Liver (tissue), 8 donors: ENCODE measurements at regions not wholly inside any gene's neighbourhood (a gene's known extent, or its start where the extent isn't known, plus 50 kb on each side); places are given as distances from the start of the nearest gene placed in this dataset.
A peak's percentile ranks its signal among the peaks of the same experiment; 100 is the strongest.

Source experiments
- DNase-seq: peaks from one replicate; pipeline ENCODE4 v3.0.0-alpha.2; 2017; ENCODE audit warnings: low spot score
- H3K27ac ChIP-seq, 2 donors: one replicate each; pipeline ENCODE4 v1.7.0; 2013; ENCODE audit warnings: inconsistent platforms in 2 of 2, low read length in 2 of 2, control low read depth in 1 of 2, low read depth in 1 of 2, mild to moderate bottlenecking in 1 of 2
- H3K27me3 ChIP-seq, 4 donors: one replicate each; pipeline versions ENCODE4 v1.6.1 to v1.7.0; 2013; ENCODE audit warnings: low read length in 3 of 4, inconsistent platforms in 1 of 4, mild to moderate bottlenecking in 1 of 4, moderate library complexity in 1 of 4; ENCODE audit not compliant: control insufficient read depth in 4 of 4, insufficient read depth in 4 of 4
- H3K36me3 ChIP-seq, 4 donors: one replicate each; pipeline versions ENCODE4 v1.6.1 to v1.7.0; 2013; ENCODE audit warnings: low read length in 3 of 4, mild to moderate bottlenecking in 3 of 4, low read depth in 1 of 4, moderate library complexity in 1 of 4; ENCODE audit not compliant: control insufficient read depth in 4 of 4, insufficient read depth in 3 of 4
- H3K4me1 ChIP-seq, 4 donors: one replicate each; pipeline versions ENCODE4 v1.6.1 to v1.7.0; 2013; ENCODE audit warnings: low read length in 3 of 4, mild to moderate bottlenecking in 3 of 4, moderate library complexity in 1 of 4; ENCODE audit not compliant: control insufficient read depth in 4 of 4, insufficient read depth in 4 of 4
- H3K4me3 ChIP-seq, 3 donors: one replicate each; pipeline versions ENCODE4 v1.6.1 to v1.7.0; 2013; ENCODE audit warnings: low read length in 3 of 3, control low read depth in 1 of 3, low read depth in 1 of 3, mild to moderate bottlenecking in 1 of 3
- H3K9ac ChIP-seq, 2 donors: one replicate each; pipeline ENCODE4 v1.7.0; 2013; ENCODE audit warnings: low read length in 2 of 2, mild to moderate bottlenecking in 2 of 2, moderate library complexity in 2 of 2, control low read depth in 1 of 2, low read depth in 1 of 2
- H3K9me3 ChIP-seq, 4 donors: one replicate each; pipeline versions ENCODE4 v1.6.1 to v1.7.0; 2013; ENCODE audit warnings: low read length in 3 of 4; ENCODE audit not compliant: control insufficient read depth in 4 of 4
- EGR1 ChIP-seq, 2 donors: IDR thresholded peaks; 2 replicates each; pipeline ENCODE4 v1.6.1; 2016 to 2018; ENCODE audit warnings: antibody characterized with exemption in 2 of 2, low read depth in 2 of 2
- FOXA1 ChIP-seq: IDR thresholded peaks from 2 replicates; pipeline ENCODE4 v1.6.1; 2016; ENCODE audit warnings: antibody characterized with exemption
- FOXA2 ChIP-seq: IDR thresholded peaks from 2 replicates; pipeline ENCODE4 v1.6.1; 2016; ENCODE audit warnings: antibody characterized with exemption
- GABPA ChIP-seq, 2 donors: IDR thresholded peaks in 1 of 2; conservative IDR thresholded peaks in 1 of 2; 2 replicates each; pipeline ENCODE4 v1.6.1; 2016; ENCODE audit warnings: antibody characterized with exemption in 2 of 2, mild to moderate bottlenecking in 1 of 2, moderate library complexity in 1 of 2
- HNF4A ChIP-seq, 2 donors: conservative IDR thresholded peaks; 2 replicates each; pipeline ENCODE4 v1.6.1; 2016; ENCODE audit warnings: antibody characterized with exemption in 2 of 2, mild to moderate bottlenecking in 2 of 2
- HNF4G ChIP-seq: IDR thresholded peaks from 2 replicates; pipeline ENCODE4 v1.6.1; 2016; ENCODE audit warnings: antibody characterized with exemption
- JUND ChIP-seq, 2 donors: IDR thresholded peaks; 2 replicates each; pipeline ENCODE4 v1.6.1; 2016; ENCODE audit warnings: antibody characterized with exemption in 2 of 2
- NR2F2 ChIP-seq: IDR thresholded peaks from 2 replicates; pipeline ENCODE4 v1.6.1; 2016; ENCODE audit warnings: antibody characterized with exemption
- RAD21 ChIP-seq, 2 donors: IDR thresholded peaks; 2 replicates each; pipeline ENCODE4 v1.6.1; 2016; ENCODE audit warnings: antibody characterized with exemption in 2 of 2, mild to moderate bottlenecking in 2 of 2
- RXRA ChIP-seq, 2 donors: IDR thresholded peaks; 2 replicates each; pipeline ENCODE4 v1.6.1; 2017 to 2018; ENCODE audit warnings: antibody characterized with exemption in 2 of 2, mild to moderate bottlenecking in 1 of 2
- SP1 ChIP-seq: IDR thresholded peaks from 2 replicates; pipeline ENCODE4 v1.6.1; 2018; ENCODE audit warnings: antibody characterized with exemption, mild to moderate bottlenecking
- TAF1 ChIP-seq: conservative IDR thresholded peaks from 2 replicates; pipeline ENCODE4 v1.6.1; 2016; ENCODE audit warnings: antibody characterized with exemption, mild to moderate bottlenecking
- YY1 ChIP-seq: IDR thresholded peaks from 2 replicates; pipeline ENCODE4 v1.6.1; 2016; ENCODE audit warnings: antibody characterized with exemption, mild to moderate bottlenecking
- WGBS: extraction: QIAGEN DNeasy Blood & Tissue Kit; methylation state at CpG from one replicate; pipeline ENCODE4 v1.1.7; 2013; 5-methylcytosine and 5-hydroxymethylcytosine counted together
- TF ChIP-seq, protein P1 (sequence below): IDR thresholded peaks from 2 replicates; pipeline ENCODE4 v1.6.1; 2016; ENCODE audit warnings: antibody characterized with exemption
- TF ChIP-seq, protein P2 (sequence below): IDR thresholded peaks from 2 replicates; pipeline ENCODE4 v1.6.1; 2016; ENCODE audit warnings: antibody characterized with exemption, mild to moderate bottlenecking
- TF ChIP-seq, protein P3 (sequence below): fragments of 150-350 bp; IDR thresholded peaks from 2 replicates; pipeline ENCODE4 v1.5.1; 2017; ENCODE audit warnings: improper control_type of control experiment, low read depth, low read length; ENCODE audit not compliant: missing input control
- TF ChIP-seq, protein P4 (sequence below): IDR thresholded peaks from 2 replicates; pipeline ENCODE4 v1.6.1; 2016; ENCODE audit warnings: antibody characterized with exemption
- TF ChIP-seq, protein P5 (sequence below): IDR thresholded peaks from 2 replicates; pipeline ENCODE4 v1.6.1; 2016; ENCODE audit warnings: antibody characterized with exemption
- donor health status: healthy.
- donor health status: healthy.
- donor health status: healthy.
- donor health status: healthy.
- donor health status: healthy.

DNA sequence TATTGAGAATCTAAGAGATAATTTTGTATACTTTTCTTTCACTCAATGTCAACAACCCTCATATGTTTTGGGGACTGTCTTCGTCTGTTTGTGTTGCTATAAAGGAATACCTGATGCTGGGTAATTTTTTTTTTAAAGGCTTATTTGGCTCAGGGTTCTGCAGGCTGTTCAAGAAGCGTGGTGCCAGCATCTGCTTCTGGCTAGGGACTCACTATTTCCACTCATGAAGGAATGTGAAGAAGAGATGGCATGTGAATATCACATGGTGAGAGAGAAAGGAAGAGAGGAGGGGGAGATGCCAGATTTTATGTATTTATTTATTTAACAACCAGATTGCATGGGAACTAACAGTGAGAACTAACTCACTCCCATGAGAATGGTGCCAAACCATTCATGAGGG lies 827.4 kb upstream of the PHF14 start:
- WGBS, result 56% methylated on average over 2 of the region's 2 CpGs
- peaks cover 0 to 4% (median 0%) of the 10 kb centered on the region in 4 donors for H3K27me3 ChIP-seq
- H3K9me3 ChIP-seq, result no peaks in the 10 kb centered on the region
- no peak for DNase-seq
- H3K4me1 ChIP-seq, result no peaks in the 10 kb centered on the region
- no peak overlapping the region for H3K27ac ChIP-seq
- no peak overlapping the region for H3K9ac ChIP-seq
- TF ChIP-seq RAD21 (IDR thresholded peaks at IDR 0.05), result no peak
- no peaks in the 10 kb centered on the region for H3K36me3 ChIP-seq
- no peak overlapping the region for H3K4me3 ChIP-seq

DNA sequence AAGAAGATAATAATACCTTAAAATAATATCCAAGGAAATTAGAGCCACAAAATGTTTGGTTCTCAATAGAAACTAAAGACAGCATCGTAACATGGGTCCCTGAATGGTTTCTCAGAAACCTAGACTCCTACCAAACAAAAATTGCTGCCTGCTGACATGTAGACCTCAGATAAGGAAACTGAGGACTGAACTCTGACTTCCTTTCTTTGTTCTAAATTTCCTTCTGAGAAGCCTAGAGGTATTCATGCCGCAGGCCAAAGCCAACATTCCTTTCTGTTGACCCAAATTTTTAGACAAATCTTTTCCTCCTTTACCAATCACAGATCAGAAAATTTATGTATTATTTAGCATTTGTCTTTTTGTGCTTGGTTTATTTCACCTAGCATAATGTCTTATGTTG lies 816.7 kb upstream of the PHF14 start:
- Histone ChIP-seq H3K4me1 (no peaks in the 10 kb centered on the region), H3K27me3 (no peaks in the 10 kb centered on the region), H3K9me3 (no peaks in the 10 kb centered on the region), H3K36me3 (no peaks in the 10 kb centered on the region), H3K27ac (no peak overlapping the region), H3K4me3 (no peak overlapping the region), H3K9ac (no peak overlapping the region)
- 55% methylated on average over 2 of the region's 2 CpGs for WGBS
- no peak for TF ChIP-seq HNF4A (conservative IDR thresholded peaks at IDR 0.05)
- TF ChIP-seq NR2F2, result peak; percentile 75
- DNase-seq, result no peak

DNA sequence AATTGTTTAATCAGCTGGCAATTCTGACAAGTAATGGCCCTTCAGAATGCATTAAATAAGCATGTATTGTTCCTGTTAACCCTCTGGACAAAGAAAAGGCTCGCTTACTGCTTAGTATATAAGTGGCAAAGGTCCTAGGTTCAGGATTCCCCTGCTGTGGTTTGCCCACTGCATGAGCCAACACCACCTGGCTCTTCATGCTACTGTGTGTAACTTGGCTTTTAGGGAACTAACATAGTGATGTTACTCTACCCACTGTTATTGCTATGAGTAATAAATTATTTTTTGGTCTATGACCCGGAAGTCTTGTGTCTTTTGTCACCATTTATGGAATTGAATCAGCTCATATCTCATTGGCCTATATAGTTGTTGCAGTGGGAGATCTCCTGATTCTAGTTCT lies 791.7 kb upstream of the PHF14 start:
- TF ChIP-seq HNF4A (conservative IDR thresholded peaks at IDR 0.05), result no peak
- no peak for TF ChIP-seq FOXA1
- no peak for TF ChIP-seq FOXA2
- TF ChIP-seq, protein P1, sequence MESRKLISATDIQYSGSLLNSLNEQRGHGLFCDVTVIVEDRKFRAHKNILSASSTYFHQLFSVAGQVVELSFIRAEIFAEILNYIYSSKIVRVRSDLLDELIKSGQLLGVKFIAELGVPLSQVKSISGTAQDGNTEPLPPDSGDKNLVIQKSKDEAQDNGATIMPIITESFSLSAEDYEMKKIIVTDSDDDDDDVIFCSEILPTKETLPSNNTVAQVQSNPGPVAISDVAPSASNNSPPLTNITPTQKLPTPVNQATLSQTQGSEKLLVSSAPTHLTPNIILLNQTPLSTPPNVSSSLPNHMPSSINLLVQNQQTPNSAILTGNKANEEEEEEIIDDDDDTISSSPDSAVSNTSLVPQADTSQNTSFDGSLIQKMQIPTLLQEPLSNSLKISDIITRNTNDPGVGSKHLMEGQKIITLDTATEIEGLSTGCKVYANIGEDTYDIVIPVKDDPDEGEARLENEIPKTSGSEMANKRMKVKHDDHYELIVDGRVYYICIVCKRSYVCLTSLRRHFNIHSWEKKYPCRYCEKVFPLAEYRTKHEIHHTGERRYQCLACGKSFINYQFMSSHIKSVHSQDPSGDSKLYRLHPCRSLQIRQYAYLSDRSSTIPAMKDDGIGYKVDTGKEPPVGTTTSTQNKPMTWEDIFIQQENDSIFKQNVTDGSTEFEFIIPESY, result no peak
- TF ChIP-seq, protein P2, sequence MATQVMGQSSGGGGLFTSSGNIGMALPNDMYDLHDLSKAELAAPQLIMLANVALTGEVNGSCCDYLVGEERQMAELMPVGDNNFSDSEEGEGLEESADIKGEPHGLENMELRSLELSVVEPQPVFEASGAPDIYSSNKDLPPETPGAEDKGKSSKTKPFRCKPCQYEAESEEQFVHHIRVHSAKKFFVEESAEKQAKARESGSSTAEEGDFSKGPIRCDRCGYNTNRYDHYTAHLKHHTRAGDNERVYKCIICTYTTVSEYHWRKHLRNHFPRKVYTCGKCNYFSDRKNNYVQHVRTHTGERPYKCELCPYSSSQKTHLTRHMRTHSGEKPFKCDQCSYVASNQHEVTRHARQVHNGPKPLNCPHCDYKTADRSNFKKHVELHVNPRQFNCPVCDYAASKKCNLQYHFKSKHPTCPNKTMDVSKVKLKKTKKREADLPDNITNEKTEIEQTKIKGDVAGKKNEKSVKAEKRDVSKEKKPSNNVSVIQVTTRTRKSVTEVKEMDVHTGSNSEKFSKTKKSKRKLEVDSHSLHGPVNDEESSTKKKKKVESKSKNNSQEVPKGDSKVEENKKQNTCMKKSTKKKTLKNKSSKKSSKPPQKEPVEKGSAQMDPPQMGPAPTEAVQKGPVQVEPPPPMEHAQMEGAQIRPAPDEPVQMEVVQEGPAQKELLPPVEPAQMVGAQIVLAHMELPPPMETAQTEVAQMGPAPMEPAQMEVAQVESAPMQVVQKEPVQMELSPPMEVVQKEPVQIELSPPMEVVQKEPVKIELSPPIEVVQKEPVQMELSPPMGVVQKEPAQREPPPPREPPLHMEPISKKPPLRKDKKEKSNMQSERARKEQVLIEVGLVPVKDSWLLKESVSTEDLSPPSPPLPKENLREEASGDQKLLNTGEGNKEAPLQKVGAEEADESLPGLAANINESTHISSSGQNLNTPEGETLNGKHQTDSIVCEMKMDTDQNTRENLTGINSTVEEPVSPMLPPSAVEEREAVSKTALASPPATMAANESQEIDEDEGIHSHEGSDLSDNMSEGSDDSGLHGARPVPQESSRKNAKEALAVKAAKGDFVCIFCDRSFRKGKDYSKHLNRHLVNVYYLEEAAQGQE, result no peak
- TF ChIP-seq RXRA (IDR thresholded peaks at IDR 0.05), result no peak
- TF ChIP-seq, protein P3, sequence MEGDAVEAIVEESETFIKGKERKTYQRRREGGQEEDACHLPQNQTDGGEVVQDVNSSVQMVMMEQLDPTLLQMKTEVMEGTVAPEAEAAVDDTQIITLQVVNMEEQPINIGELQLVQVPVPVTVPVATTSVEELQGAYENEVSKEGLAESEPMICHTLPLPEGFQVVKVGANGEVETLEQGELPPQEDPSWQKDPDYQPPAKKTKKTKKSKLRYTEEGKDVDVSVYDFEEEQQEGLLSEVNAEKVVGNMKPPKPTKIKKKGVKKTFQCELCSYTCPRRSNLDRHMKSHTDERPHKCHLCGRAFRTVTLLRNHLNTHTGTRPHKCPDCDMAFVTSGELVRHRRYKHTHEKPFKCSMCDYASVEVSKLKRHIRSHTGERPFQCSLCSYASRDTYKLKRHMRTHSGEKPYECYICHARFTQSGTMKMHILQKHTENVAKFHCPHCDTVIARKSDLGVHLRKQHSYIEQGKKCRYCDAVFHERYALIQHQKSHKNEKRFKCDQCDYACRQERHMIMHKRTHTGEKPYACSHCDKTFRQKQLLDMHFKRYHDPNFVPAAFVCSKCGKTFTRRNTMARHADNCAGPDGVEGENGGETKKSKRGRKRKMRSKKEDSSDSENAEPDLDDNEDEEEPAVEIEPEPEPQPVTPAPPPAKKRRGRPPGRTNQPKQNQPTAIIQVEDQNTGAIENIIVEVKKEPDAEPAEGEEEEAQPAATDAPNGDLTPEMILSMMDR, result no peak
- TF ChIP-seq EGR1 (IDR thresholded peaks at IDR 0.05; ENCODE audit: low read depth in 2 of 2), result no peak
- no peak for TF ChIP-seq TAF1
- TF ChIP-seq YY1, result no peak
- TF ChIP-seq RAD21 (IDR thresholded peaks at IDR 0.05), result no peak
- TF ChIP-seq, protein P4, sequence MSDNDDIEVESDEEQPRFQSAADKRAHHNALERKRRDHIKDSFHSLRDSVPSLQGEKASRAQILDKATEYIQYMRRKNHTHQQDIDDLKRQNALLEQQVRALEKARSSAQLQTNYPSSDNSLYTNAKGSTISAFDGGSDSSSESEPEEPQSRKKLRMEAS, result no peak
- TF ChIP-seq NR2F2, result no peak
- TF ChIP-seq HNF4G, result no peak
- TF ChIP-seq, protein P5, sequence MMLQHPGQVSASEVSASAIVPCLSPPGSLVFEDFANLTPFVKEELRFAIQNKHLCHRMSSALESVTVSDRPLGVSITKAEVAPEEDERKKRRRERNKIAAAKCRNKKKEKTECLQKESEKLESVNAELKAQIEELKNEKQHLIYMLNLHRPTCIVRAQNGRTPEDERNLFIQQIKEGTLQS, result no peak
- TF ChIP-seq SP1, result no peak
- TF ChIP-seq JUND (IDR thresholded peaks at IDR 0.05), result no peak
- TF ChIP-seq GABPA (IDR thresholded peaks at IDR 0.05 in 1 of 2, conservative IDR thresholded peaks at IDR 0.05 in 1 of 2), result no peak
- no peak overlapping the region for H3K9ac ChIP-seq
- H3K9me3 ChIP-seq, result no peaks in the 10 kb centered on the region
- no peak for DNase-seq
- no peaks in the 10 kb centered on the region for H3K36me3 ChIP-seq
- no peaks in the 10 kb centered on the region for H3K27me3 ChIP-seq
- H3K4me1 ChIP-seq, result no peaks in the 10 kb centered on the region
- no peak overlapping the region for H3K27ac ChIP-seq
- WGBS, result 64% methylated on average over 2 of the region's 2 CpGs
- H3K4me3 ChIP-seq, result no peak overlapping the region
